T-helper 2 cell treated with Interferon-gamma antibody and Interleukin-4, amounts not matched to agents 5 μg/mL and 100 μg/mL, for 36 hours (primary cell): ENCODE measurements at regions not wholly inside any gene's neighbourhood (a gene's known extent, or its start where the extent isn't known, plus 50 kb on each side); places are given as distances from the start of the nearest gene placed in this dataset.

ENCODE experiments used
- DNase-seq: peaks from one replicate; pipeline ENCODE4 v3.0.0; 2021; ENCODE audit warnings: low spot score
- H3K27ac Mint-ChIP-seq: one replicate; pipeline ENCODE4 v1.8.0; 2021; ENCODE audit warnings: mild to moderate bottlenecking, mixed read lengths
- H3K27me3 Mint-ChIP-seq: one replicate; pipeline ENCODE4 v1.8.0; 2021; ENCODE audit warnings: low read depth, mixed read lengths
- H3K36me3 Mint-ChIP-seq: one replicate; pipeline ENCODE4 v1.8.0; 2021; ENCODE audit warnings: low read depth, mixed read lengths
- H3K4me1 Mint-ChIP-seq: one replicate; pipeline ENCODE4 v1.8.0; 2021; ENCODE audit warnings: low read depth, mixed read lengths
- H3K4me3 Mint-ChIP-seq: one replicate; pipeline ENCODE4 v1.8.0; 2022; ENCODE audit warnings: mild to moderate bottlenecking, moderate library complexity, mixed read lengths
- H3K9me3 Mint-ChIP-seq: one replicate; pipeline ENCODE4 v1.8.0; 2021; ENCODE audit warnings: mixed read lengths

GRCh38 chr4:31598639-31599038 is 878.5 kb downstream of the PCDH7 start:
- H3K4me1 Mint-ChIP-seq: no peaks in the 10 kb centered on the region
- no peaks in the 10 kb centered on the region for H3K27me3 Mint-ChIP-seq
- peaks cover 35% of the 10 kb centered on the region for H3K9me3 Mint-ChIP-seq
- DNase-seq: no peak
- H3K27ac Mint-ChIP-seq: no peak overlapping the region
- H3K4me3 Mint-ChIP-seq: no peak overlapping the region
- no peaks in the 10 kb centered on the region for H3K36me3 Mint-ChIP-seq

GRCh38 chr4:31601793-31602192 is 881.6 kb downstream of the PCDH7 start:
- Mint-ChIP-seq H3K27ac (no peak overlapping the region), H3K27me3 (no peaks in the 10 kb centered on the region), H3K4me1 (no peaks in the 10 kb centered on the region), H3K4me3 (no peak overlapping the region), H3K36me3 (no peaks in the 10 kb centered on the region), H3K9me3 (peaks cover 37% of the 10 kb centered on the region)
- DNase-seq: no peak

- Mint-ChIP-seq H3K27me3 (no peaks in the 10 kb centered on the region), H3K36me3 (no peaks in the 10 kb centered on the region), H3K9me3 (peaks cover 22% of the 10 kb centered on the region), H3K27ac (no peak overlapping the region), H3K4me3 (no peak overlapping the region), H3K4me1 (no peaks in the 10 kb centered on the region)
- no peak for DNase-seq
Observed at GRCh38 chr4:31613946-31614623, 893.9 kb downstream of the PCDH7 start.

- Mint-ChIP-seq H3K4me1 (no peaks in the 10 kb centered on the region), H3K27ac (no peak overlapping the region), H3K27me3 (no peaks in the 10 kb centered on the region), H3K9me3 (peaks cover 18% of the 10 kb centered on the region), H3K4me3 (no peak overlapping the region), H3K36me3 (no peaks in the 10 kb centered on the region)
- no peak for DNase-seq
Observed at GRCh38 chr4:31617667-31618066, 897.5 kb downstream of the PCDH7 start.

GRCh38 chr4:31620476-31620875 is 900.3 kb downstream of the PCDH7 start:
- DNase-seq: no peak
- H3K36me3 Mint-ChIP-seq: no peaks in the 10 kb centered on the region
- H3K4me3 Mint-ChIP-seq: no peak overlapping the region
- no peak overlapping the region for H3K27ac Mint-ChIP-seq
- H3K27me3 Mint-ChIP-seq: no peaks in the 10 kb centered on the region
- no peaks in the 10 kb centered on the region for H3K4me1 Mint-ChIP-seq
- peaks cover 29% of the 10 kb centered on the region for H3K9me3 Mint-ChIP-seq

- H3K4me1 Mint-ChIP-seq: no peaks in the 10 kb centered on the region
- DNase-seq: no peak
Observed at GRCh38 chr4:31645236-31645635, 925.1 kb downstream of the PCDH7 start.

GRCh38 chr4:31647786-31648185 is 927.6 kb downstream of the PCDH7 start:
- Mint-ChIP-seq H3K9me3 (peaks cover 27% of the 10 kb centered on the region), H3K27me3 (no peaks in the 10 kb centered on the region), H3K4me1 (no peaks in the 10 kb centered on the region), H3K27ac (no peak overlapping the region), H3K4me3 (no peak overlapping the region), H3K36me3 (no peaks in the 10 kb centered on the region)
- DNase-seq: no peak

More at GRCh38 chr4:31645236-31645635, 925.1 kb downstream of the PCDH7 start:
- Mint-ChIP-seq H3K36me3 (no peaks in the 10 kb centered on the region), H3K4me3 (no peak overlapping the region), H3K27me3 (no peaks in the 10 kb centered on the region), H3K27ac (no peak overlapping the region), H3K9me3 (peaks cover 23% of the 10 kb centered on the region)

- H3K27ac Mint-ChIP-seq: no peak overlapping the region
- no peaks in the 10 kb centered on the region for H3K27me3 Mint-ChIP-seq
- H3K9me3 Mint-ChIP-seq: peaks cover 25% of the 10 kb centered on the region
- H3K36me3 Mint-ChIP-seq: no peaks in the 10 kb centered on the region
- no peak for DNase-seq
- H3K4me3 Mint-ChIP-seq: no peak overlapping the region
- H3K4me1 Mint-ChIP-seq: no peaks in the 10 kb centered on the region
Observed at GRCh38 chr4:31649878-31650277, 929.7 kb downstream of the PCDH7 start.

- no peaks in the 10 kb centered on the region for H3K36me3 Mint-ChIP-seq
- no peaks in the 10 kb centered on the region for H3K4me1 Mint-ChIP-seq
- no peak for DNase-seq
- no peak overlapping the region for H3K27ac Mint-ChIP-seq
- peaks cover 23% of the 10 kb centered on the region for H3K9me3 Mint-ChIP-seq
- no peak overlapping the region for H3K4me3 Mint-ChIP-seq
- no peaks in the 10 kb centered on the region for H3K27me3 Mint-ChIP-seq
Observed at GRCh38 chr4:31651541-31651940, 931.4 kb downstream of the PCDH7 start.

- Mint-ChIP-seq H3K27ac (no peak overlapping the region), H3K9me3 (peaks cover 39% of the 10 kb centered on the region), H3K4me3 (no peak overlapping the region), H3K36me3 (no peaks in the 10 kb centered on the region), H3K27me3 (no peaks in the 10 kb centered on the region), H3K4me1 (no peaks in the 10 kb centered on the region)
- DNase-seq: no peak
Observed at GRCh38 chr4:31655328-31655727, 935.2 kb downstream of the PCDH7 start.

- no peak for DNase-seq
- Mint-ChIP-seq H3K27me3 (no peaks in the 10 kb centered on the region), H3K9me3 (peaks cover 36% of the 10 kb centered on the region), H3K27ac (no peak overlapping the region), H3K4me3 (no peak overlapping the region), H3K4me1 (no peaks in the 10 kb centered on the region), H3K36me3 (no peaks in the 10 kb centered on the region)
Observed at GRCh38 chr4:31657859-31658570, 937.8 kb downstream of the PCDH7 start.

GRCh38 chr4:31660916-31661315 is 940.7 kb downstream of the PCDH7 start:
- DNase-seq: no peak
- H3K27me3 Mint-ChIP-seq: no peaks in the 10 kb centered on the region
- no peaks in the 10 kb centered on the region for H3K36me3 Mint-ChIP-seq
- no peaks in the 10 kb centered on the region for H3K4me1 Mint-ChIP-seq
- no peak overlapping the region for H3K4me3 Mint-ChIP-seq
- peaks cover 46% of the 10 kb centered on the region for H3K9me3 Mint-ChIP-seq
- H3K27ac Mint-ChIP-seq: no peak overlapping the region

GRCh38 chr4:31662951-31663350 is 942.8 kb downstream of the PCDH7 start:
- Mint-ChIP-seq H3K27me3 (no peaks in the 10 kb centered on the region), H3K9me3 (peaks cover 44% of the 10 kb centered on the region), H3K36me3 (no peaks in the 10 kb centered on the region), H3K4me1 (no peaks in the 10 kb centered on the region), H3K4me3 (no peak overlapping the region), H3K27ac (no peak overlapping the region)
- DNase-seq: no peak

GRCh38 chr4:31667686-31668085 is 947.5 kb downstream of the PCDH7 start:
- Mint-ChIP-seq H3K36me3 (no peaks in the 10 kb centered on the region), H3K4me1 (no peaks in the 10 kb centered on the region), H3K27me3 (no peaks in the 10 kb centered on the region), H3K9me3 (peaks cover 41% of the 10 kb centered on the region), H3K27ac (no peak overlapping the region), H3K4me3 (no peak overlapping the region)
- no peak for DNase-seq
